GM19467 (cell line): ENCODE measurements at regions not wholly inside any gene's neighbourhood (a gene's known extent, or its start where the extent isn't known, plus 50 kb on each side); places are given as distances from the start of the nearest gene placed in this dataset.
"Not testable (repeated sequence)": the region's sequence is repeated elsewhere in the genome, so short reads cannot be mapped to it uniquely, and the experiment has no call there.

Experiments
- ATAC-seq: cut with Tn5 transposase; IDR thresholded peaks from one replicate; pipeline ENCODE4 v1.9.1; 2021; ENCODE audit warnings: mild to moderate bottlenecking, moderate library complexity; ENCODE audit not compliant: unreplicated experiment

GRCh38 chr1:206358771-206359170, 111.5 kb upstream of the IKBKE start:
- not testable (repeated sequence) for ATAC-seq

GRCh38 chr1:206359377-206359776, 110.9 kb upstream of the IKBKE start:
- ATAC-seq: not testable (repeated sequence)

- not testable (repeated sequence) for ATAC-seq
These were observed 108.2 kb upstream of the IKBKE start for GRCh38 chr1:206361978-206362543.

- ATAC-seq: not testable (repeated sequence)
These were observed 107.3 kb upstream of the IKBKE start for GRCh38 chr1:206362994-206363393.

GRCh38 chr1:206365271-206365670, 105.0 kb upstream of the IKBKE start:
- ATAC-seq: not testable (repeated sequence)

- not testable (repeated sequence) for ATAC-seq
These were observed 104.1 kb upstream of the IKBKE start for GRCh38 chr1:206366131-206366530.

- ATAC-seq: not testable (repeated sequence)
These were observed 103.5 kb upstream of the IKBKE start for GRCh38 chr1:206366772-206367171.

GRCh38 chr1:206367955-206368622, 102.2 kb upstream of the IKBKE start:
- ATAC-seq: not testable (repeated sequence)

GRCh38 chr1:206374725-206375124, 95.6 kb upstream of the IKBKE start:
- ATAC-seq: not testable (repeated sequence)

GRCh38 chr1:206375552-206375951, 94.7 kb upstream of the IKBKE start:
- ATAC-seq: not testable (repeated sequence)

GRCh38 chr1:206378506-206378905, 91.8 kb upstream of the IKBKE start:
- not testable (repeated sequence) for ATAC-seq

- not testable (repeated sequence) for ATAC-seq
These were observed 91.0 kb upstream of the IKBKE start for GRCh38 chr1:206379245-206379644.

- not testable (repeated sequence) for ATAC-seq
These were observed 90.0 kb upstream of the IKBKE start for GRCh38 chr1:206380163-206380790.

- ATAC-seq: not testable (repeated sequence)
These were observed 89.3 kb upstream of the IKBKE start for GRCh38 chr1:206380791-206381610.

- not testable (repeated sequence) for ATAC-seq
These were observed 86.1 kb upstream of the IKBKE start for GRCh38 chr1:206384029-206384807.

- ATAC-seq: not testable (repeated sequence)
These were observed 85.4 kb upstream of the IKBKE start for GRCh38 chr1:206384891-206385290.

GRCh38 chr1:206387631-206388030, 82.6 kb upstream of the IKBKE start:
- not testable (repeated sequence) for ATAC-seq

GRCh38 chr1:206391903-206392302, 78.4 kb upstream of the IKBKE start:
- ATAC-seq: not testable (repeated sequence)

- not testable (repeated sequence) for ATAC-seq
These were observed 72.8 kb upstream of the IKBKE start for GRCh38 chr1:206397501-206397900.

GRCh38 chr1:206398261-206398660, 72.0 kb upstream of the IKBKE start:
- ATAC-seq: not testable (repeated sequence)
